Hepatic stellate cell (primary cell): ENCODE measurements at regions not wholly inside any gene's neighbourhood (a gene's known extent, or its start where the extent isn't known, plus 50 kb on each side); places are given as distances from the start of the nearest gene placed in this dataset.
"Not testable (repeated sequence)": the region's sequence is repeated elsewhere in the genome, so short reads cannot be mapped to it uniquely, and the experiment has no call there.

ENCODE experiments used
- DNase-seq: peaks from one replicate; pipeline ENCODE4 v3.0.0; 2011; ENCODE audit warnings: low spot score

- no peak for DNase-seq
These were observed 374.3 kb upstream of the GOT2 start for GRCh38 chr16:59108374-59108773.

DNA sequence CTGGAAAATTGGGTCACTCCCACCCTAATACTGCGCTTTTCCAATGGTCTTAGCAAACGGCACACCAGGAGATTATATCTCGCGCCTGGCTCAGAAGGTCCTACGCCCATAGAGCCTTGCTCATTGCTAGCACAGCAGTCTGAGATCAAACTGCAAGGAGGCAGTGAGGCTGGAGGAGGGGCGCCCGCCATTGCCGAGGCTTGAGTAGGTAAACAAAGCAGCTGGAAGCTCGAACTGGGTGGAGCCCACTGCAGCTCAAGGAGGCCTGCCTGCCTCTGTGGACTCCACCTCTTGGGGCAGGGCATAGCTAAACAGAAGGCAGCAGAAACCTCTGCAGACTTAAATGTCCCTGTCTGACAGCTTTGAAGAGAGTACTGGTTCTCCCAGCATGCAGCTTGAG, 362.6 kb upstream of the GOT2 start:
- not testable (repeated sequence) for DNase-seq

DNA sequence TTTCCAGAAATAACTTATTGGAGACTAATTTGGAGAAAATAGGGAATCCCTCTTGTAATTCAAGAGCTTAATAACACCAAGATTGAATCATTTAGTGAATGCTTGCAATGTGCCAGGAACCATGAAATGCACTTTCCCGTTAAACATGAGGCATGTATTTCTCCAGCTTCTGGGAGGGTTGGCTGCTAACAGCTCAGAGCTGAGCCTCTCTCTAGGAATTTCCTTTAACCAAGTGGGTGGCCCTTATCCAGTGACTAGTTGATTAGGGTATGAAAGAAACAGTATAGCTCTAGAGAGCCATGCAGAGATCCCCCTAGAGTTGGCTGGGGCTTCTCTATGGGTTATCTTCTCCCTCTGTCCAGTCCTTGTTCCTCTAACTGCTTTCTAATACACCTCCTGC, 356.4 kb upstream of the GOT2 start:
- no peak for DNase-seq

DNA sequence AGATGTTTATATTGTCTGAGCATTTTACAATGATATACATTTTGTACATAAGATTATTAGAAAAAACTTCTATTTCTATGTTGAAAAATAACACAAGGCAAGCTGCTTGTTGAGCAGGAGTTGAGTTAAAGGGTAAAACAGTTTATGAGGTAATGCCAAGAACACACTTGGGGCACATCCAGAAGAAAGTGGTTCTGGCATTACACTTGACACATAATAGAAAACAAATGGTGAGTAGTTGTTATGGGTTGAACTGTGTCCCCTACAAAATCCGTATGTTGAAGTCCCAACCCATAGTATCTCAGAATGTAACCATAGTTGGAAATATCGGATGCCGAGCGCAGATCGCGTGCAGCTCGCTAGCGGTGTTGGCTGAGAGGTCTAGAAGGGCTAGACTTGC, 354.3 kb upstream of the GOT2 start:
- no peak for DNase-seq

DNA sequence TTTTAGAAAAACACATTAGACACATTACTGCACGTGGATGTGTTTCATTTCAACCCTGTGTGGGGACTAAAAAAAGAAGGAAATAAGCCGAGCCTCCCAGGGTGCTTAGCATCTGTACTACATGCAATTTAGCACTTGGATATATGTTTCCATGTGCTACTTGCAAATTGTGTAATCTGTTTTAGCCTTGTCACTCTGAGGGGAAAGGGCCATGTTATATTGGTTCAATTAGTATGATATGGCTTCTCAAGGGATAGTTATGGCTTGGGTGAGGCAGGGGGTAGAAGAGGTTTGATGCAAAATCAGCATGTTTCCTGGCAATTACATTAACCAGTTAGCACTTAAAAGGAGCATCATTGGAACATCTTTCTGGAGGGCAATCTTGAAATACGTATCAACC, 353.5 kb upstream of the GOT2 start:
- DNase-seq, result no peak

GRCh38 chr16:59067205-59067604, 333.1 kb upstream of the GOT2 start:
- DNase-seq, result no peak

DNA sequence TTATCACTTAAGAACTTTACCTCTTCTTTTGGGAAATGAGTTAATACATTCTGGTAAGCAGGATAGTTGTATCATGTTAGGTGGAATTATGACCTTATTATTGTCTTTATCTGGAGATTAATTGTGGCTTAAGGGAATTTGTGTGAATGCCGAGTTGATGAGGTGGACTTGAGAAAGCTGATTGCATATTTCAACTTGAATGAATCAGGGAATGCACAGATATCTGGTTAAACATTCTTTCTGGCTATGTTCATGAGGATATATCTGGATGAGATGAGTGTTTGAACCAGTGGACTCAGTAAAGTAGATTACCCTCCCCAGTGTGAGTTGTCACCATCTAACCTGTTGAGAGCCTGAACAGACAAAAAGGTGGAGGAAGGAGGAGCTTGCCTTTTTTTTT, 326.1 kb upstream of the GOT2 start:
- no peak for DNase-seq

DNA sequence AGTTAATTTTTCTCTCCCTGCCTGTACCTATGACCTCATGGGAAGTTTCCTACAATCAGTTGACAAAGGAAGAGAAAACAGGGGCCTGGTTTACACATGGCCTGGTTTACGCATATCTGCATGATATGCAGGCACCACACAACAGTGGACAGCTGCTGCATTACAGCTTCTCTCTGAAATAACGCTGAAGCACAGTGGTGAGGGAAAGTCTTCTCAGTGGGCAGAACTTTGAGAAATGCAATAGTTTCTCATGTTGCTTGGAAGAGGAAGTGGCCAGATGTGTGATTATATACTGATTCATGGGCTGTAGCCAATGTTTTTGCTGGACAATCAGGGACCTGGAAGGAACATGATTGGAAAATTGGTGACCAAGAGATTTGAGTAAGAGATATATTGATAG, 324.1 kb upstream of the GOT2 start:
- no peak for DNase-seq

- no peak for DNase-seq
These were observed 319.8 kb upstream of the GOT2 start for GRCh38 chr16:59053911-59054310.

GRCh38 chr16:59052231-59052630, 318.1 kb upstream of the GOT2 start:
- DNase-seq, result no peak

- DNase-seq, result no peak
These were observed 314.8 kb upstream of the GOT2 start for GRCh38 chr16:59048876-59049275.

GRCh38 chr16:59047114-59047513, 313.0 kb upstream of the GOT2 start:
- no peak for DNase-seq

- DNase-seq, result no peak
These were observed 312.2 kb upstream of the GOT2 start for GRCh38 chr16:59046335-59046734.

DNA sequence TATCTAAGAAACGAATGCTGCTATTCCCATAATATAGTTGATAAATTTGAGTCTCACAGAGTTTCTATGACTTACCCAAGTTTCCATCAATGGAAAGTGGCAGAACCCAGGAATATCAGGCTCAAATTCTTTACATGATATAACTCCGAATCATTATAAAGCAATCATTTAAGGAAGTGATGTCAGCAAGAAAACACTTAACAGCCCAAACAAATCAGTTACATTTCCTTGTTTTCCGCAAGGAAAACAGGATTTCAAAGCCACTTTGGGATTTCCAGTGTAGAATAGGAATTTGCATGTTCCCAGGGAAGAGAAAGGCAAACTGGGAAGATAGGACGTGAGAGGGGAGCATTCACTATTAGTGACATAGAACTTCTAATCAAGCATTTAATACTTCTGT, 311.4 kb upstream of the GOT2 start:
- DNase-seq, result no peak

DNA sequence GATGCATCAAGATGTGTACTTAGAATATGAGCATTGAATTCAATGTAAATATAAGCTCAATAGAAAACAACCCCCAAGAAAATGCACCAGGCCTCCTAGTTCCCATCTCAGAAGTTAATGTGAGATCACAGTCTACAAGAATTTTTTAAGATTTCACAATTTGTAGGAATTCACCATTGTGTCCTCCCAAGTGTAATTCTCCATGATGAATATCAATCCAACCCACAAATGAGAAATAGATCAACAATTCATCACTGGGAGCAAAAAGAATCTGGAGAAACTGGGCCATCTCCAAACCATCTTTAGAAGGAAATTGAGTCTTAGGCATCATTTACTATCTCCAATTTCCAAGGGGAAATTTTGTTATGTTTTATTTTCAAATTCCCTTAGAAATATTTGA, 310.5 kb upstream of the GOT2 start:
- DNase-seq, result no peak

DNA sequence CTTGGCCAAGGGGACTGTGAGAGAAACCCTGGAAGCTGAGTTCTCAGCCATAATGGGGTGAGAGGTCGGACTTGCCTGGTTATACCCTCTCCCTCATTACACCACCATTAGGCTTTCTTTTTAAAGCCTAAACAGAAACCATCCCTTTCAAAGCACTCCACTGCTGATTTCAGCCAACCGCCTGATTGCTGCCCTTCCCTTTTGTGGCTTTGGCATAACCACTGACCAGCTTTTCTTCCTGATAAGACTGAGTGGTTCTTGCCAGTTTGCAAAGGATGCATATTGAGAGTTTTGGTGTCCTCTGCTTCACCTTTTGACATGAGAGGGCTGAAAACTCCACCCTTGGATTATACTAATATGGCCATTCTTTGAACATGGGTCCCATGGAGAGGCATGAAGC, 308.2 kb upstream of the GOT2 start:
- no peak for DNase-seq

GRCh38 chr16:59039066-59039720, 305.1 kb upstream of the GOT2 start:
- no peak for DNase-seq

- no peak for DNase-seq
These were observed 296.9 kb upstream of the GOT2 start for GRCh38 chr16:59030923-59031485.

- DNase-seq, result no peak
These were observed 287.6 kb upstream of the GOT2 start for GRCh38 chr16:59021751-59022150.

DNA sequence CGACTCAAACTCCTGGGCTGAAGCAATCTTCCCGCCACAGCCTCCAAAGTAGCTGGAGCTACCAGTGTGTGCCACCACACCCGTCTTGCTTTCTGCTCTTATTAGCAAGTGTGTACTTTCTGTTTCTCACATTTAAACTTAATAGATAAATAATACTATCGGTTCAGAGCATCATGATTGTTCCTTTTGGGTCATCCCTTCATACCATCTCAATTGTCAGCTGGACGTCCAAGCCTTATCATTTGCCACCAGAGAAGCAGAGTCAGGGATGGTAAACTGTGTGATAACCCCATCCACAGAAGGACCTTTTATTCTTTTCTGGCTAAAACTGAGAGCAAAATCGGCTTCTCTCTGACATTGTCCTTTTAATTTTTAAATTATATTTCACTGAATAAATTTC, 279.8 kb upstream of the GOT2 start:
- DNase-seq, result no peak

DNA sequence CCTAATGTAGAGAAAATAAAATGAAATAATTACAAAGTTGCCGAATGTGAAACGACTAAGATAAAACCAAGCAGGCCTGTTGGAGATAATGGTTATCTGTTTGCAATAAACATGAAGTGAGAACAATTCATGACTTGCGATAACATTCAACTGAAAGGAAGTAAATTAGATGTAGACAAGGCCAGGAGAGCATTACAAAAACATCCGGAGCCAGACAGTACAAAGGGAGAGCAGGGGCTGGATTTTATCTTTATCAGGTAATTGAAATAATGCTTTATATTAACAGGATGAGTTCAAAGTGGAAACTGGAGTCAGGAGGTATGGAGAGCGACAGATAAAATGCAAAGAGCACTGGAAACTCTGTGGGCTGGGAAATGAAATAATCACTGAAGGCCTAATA, 265.6 kb upstream of the GOT2 start:
- DNase-seq, result no peak

DNA sequence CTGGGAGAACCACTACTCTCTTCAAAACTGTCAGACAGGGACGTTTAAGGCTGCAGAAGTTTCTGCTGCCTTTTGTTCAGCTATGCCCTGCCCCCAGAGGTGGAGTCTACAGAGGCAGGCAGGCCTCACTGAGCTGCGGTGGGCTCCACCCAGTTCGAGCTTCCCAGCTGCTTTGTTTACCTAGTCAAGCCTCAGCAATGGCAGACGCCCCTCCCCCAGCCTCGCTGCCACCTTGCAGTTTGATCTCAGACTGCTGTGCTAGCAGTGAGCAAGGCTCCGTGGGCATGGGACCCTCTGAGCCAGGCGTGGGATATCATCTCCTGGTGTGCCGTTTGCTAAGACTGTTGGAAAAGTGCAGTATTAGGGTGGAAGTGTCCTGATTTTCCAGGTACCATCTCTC, 258.6 kb upstream of the GOT2 start:
- not testable (repeated sequence) for DNase-seq

- not testable (repeated sequence) for DNase-seq
These were observed 249.3 kb upstream of the GOT2 start for GRCh38 chr16:58983181-58983965.

- DNase-seq, result no peak
These were observed 236.7 kb upstream of the GOT2 start for GRCh38 chr16:58970775-58971174.
